ENCODE measurements at regions not wholly inside any gene's neighbourhood (a gene's known extent, or its start where the extent isn't known, plus 50 kb on each side); places are given as distances from the start of the nearest gene placed in this dataset.

DNA sequence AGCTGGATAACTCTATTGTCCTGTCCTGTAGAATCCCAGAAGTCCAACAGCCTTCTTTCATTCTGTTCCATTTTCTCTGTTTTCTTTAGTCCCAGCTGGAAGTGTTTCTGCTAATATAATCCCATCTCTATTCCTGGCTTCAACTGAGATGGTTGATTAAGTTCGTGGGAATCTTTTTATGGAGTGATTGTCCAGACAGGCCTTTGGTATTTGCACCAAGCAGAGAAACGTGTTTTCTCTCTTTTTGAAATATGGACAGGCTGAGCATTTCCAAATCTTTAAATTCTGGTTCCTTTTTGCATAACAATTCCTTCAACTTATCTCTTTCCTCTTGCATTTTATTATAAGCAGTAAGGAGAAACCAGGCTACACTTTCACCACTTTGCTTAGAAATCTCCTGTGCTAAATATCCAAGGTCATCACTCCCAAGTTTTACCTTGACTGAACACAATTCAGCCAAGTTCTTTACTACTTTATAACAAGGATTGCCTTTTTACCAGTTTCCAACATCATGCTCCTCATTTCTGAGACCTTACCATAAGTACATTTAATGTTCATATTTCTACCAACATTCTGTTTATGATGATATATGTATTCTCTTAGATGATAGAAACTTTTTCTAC lies 108.8 kb downstream of the ZFP36L2 start:
- TF ChIP-seq, protein P1, sequence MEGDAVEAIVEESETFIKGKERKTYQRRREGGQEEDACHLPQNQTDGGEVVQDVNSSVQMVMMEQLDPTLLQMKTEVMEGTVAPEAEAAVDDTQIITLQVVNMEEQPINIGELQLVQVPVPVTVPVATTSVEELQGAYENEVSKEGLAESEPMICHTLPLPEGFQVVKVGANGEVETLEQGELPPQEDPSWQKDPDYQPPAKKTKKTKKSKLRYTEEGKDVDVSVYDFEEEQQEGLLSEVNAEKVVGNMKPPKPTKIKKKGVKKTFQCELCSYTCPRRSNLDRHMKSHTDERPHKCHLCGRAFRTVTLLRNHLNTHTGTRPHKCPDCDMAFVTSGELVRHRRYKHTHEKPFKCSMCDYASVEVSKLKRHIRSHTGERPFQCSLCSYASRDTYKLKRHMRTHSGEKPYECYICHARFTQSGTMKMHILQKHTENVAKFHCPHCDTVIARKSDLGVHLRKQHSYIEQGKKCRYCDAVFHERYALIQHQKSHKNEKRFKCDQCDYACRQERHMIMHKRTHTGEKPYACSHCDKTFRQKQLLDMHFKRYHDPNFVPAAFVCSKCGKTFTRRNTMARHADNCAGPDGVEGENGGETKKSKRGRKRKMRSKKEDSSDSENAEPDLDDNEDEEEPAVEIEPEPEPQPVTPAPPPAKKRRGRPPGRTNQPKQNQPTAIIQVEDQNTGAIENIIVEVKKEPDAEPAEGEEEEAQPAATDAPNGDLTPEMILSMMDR (IDR thresholded peaks at IDR 0.05; ENCODE audit: insufficient read depth, low read length), result no peak
- TF ChIP-seq POLR2AphosphoS5 (IDR thresholded peaks at IDR 0.05; ENCODE audit: low read depth), result no peak
- no peak for TF ChIP-seq SPI1 (IDR thresholded peaks at IDR 0.05; ENCODE audit: borderline replicate concordance, low read depth)
- TF ChIP-seq, protein P2, sequence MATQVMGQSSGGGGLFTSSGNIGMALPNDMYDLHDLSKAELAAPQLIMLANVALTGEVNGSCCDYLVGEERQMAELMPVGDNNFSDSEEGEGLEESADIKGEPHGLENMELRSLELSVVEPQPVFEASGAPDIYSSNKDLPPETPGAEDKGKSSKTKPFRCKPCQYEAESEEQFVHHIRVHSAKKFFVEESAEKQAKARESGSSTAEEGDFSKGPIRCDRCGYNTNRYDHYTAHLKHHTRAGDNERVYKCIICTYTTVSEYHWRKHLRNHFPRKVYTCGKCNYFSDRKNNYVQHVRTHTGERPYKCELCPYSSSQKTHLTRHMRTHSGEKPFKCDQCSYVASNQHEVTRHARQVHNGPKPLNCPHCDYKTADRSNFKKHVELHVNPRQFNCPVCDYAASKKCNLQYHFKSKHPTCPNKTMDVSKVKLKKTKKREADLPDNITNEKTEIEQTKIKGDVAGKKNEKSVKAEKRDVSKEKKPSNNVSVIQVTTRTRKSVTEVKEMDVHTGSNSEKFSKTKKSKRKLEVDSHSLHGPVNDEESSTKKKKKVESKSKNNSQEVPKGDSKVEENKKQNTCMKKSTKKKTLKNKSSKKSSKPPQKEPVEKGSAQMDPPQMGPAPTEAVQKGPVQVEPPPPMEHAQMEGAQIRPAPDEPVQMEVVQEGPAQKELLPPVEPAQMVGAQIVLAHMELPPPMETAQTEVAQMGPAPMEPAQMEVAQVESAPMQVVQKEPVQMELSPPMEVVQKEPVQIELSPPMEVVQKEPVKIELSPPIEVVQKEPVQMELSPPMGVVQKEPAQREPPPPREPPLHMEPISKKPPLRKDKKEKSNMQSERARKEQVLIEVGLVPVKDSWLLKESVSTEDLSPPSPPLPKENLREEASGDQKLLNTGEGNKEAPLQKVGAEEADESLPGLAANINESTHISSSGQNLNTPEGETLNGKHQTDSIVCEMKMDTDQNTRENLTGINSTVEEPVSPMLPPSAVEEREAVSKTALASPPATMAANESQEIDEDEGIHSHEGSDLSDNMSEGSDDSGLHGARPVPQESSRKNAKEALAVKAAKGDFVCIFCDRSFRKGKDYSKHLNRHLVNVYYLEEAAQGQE (IDR thresholded peaks at IDR 0.05; ENCODE audit: insufficient replicate concordance, low read depth), result no peak
- no peak for TF ChIP-seq GABPA (IDR thresholded peaks at IDR 0.05; ENCODE audit: low read depth)
